ENCODE measurements at regions not wholly inside any gene's neighbourhood (a gene's known extent, or its start where the extent isn't known, plus 50 kb on each side); places are given as distances from the start of the nearest gene placed in this dataset.

GRCh38 chr18:70808481-70809056 lies 519.7 kb downstream of the SOCS6 start:
- TF ChIP-seq CTCF (IDR thresholded peaks at IDR 0.05), result no peak
- TF ChIP-seq POLR2A (IDR thresholded peaks at IDR 0.05), result no peak

Measured in uterus (tissue), 2 donors.